ENCODE measurements at regions not wholly inside any gene's neighbourhood (a gene's known extent, or its start where the extent isn't known, plus 50 kb on each side); places are given as distances from the start of the nearest gene placed in this dataset.

DNA sequence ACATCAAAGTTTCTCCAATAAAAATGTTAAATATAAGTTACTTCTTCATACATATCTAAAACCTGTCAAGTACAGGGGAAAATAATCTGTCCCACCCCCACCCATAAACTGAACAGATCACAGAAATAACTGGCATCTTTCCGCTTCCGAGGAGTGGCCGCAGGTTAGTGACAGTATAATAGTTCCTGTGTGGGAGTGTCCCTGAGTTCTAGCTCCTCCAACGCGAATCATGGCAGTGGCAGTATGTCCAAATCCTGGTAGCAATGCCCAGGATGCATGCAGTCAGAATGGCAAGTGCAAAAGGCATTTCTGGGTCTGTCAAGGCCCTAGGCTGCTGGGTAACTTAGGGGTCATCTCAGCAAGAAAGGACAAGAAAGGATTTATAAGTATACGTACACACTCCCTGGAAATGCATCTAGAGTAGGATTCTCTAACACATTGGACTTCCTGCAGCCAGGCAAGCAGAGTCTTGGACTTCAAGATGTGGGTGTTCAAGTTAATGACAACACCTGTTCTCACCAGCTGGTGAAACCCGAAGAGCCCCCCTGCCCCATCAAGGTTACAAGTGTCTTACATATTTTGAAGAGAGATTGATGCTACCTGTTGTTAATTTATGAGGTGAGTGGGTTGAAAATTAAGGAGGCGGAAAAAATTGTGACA, 94.4 kb upstream of the COL1A2 start:
- H3K36me3 ChIP-seq (ENCODE audit: insufficient read depth, low read length), result no peaks in the 10 kb centered on the region
- no peak overlapping the region for H3K4me2 ChIP-seq (ENCODE audit: low read length)
- no peaks in the 10 kb centered on the region for H3K27me3 ChIP-seq (ENCODE audit: insufficient read depth, low read depth, low read length)
- no peaks in the 10 kb centered on the region for H4K20me1 ChIP-seq (ENCODE audit: insufficient read depth)
- no peaks in the 10 kb centered on the region for H3K9me3 ChIP-seq (ENCODE audit: low read length)
- no peaks in the 10 kb centered on the region for H3K79me2 ChIP-seq (replicated peaks; ENCODE audit: insufficient read depth, low read length)
- peaks cover 2% of the 10 kb centered on the region for H3F3A ChIP-seq (ENCODE audit: insufficient read depth, low read length, poor library complexity, severe bottlenecking)
- H3K9ac ChIP-seq (ENCODE audit: low read length), result no peak overlapping the region
- H3K27ac ChIP-seq (ENCODE audit: low read length), result no peak overlapping the region
- H3K4me3 ChIP-seq (ENCODE audit: low read length), result no peak overlapping the region
- no peak overlapping the region for H2AFZ ChIP-seq (ENCODE audit: low read depth, low read length)
- TF ChIP-seq CTCF (IDR thresholded peaks at IDR 0.05; ENCODE audit: poor library complexity, severe bottlenecking), result no peak
- no peak for TF ChIP-seq POLR2AphosphoS5 (IDR thresholded peaks at IDR 0.05)
- TF ChIP-seq RAD21 (conservative IDR thresholded peaks at IDR 0.05), result no peak
- TF ChIP-seq EZH2 (IDR thresholded peaks at IDR 0.05; ENCODE audit: borderline replicate concordance, insufficient read depth, low read length, poor library complexity, severe bottlenecking), result no peak
- no peak for TF ChIP-seq MXI1 (conservative IDR thresholded peaks at IDR 0.05; ENCODE audit: poor library complexity, severe bottlenecking)
- TF ChIP-seq, protein P1, sequence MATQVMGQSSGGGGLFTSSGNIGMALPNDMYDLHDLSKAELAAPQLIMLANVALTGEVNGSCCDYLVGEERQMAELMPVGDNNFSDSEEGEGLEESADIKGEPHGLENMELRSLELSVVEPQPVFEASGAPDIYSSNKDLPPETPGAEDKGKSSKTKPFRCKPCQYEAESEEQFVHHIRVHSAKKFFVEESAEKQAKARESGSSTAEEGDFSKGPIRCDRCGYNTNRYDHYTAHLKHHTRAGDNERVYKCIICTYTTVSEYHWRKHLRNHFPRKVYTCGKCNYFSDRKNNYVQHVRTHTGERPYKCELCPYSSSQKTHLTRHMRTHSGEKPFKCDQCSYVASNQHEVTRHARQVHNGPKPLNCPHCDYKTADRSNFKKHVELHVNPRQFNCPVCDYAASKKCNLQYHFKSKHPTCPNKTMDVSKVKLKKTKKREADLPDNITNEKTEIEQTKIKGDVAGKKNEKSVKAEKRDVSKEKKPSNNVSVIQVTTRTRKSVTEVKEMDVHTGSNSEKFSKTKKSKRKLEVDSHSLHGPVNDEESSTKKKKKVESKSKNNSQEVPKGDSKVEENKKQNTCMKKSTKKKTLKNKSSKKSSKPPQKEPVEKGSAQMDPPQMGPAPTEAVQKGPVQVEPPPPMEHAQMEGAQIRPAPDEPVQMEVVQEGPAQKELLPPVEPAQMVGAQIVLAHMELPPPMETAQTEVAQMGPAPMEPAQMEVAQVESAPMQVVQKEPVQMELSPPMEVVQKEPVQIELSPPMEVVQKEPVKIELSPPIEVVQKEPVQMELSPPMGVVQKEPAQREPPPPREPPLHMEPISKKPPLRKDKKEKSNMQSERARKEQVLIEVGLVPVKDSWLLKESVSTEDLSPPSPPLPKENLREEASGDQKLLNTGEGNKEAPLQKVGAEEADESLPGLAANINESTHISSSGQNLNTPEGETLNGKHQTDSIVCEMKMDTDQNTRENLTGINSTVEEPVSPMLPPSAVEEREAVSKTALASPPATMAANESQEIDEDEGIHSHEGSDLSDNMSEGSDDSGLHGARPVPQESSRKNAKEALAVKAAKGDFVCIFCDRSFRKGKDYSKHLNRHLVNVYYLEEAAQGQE (IDR thresholded peaks at IDR 0.05; ENCODE audit: borderline replicate concordance), result no peak
- no peak for TF ChIP-seq EP300 (conservative IDR thresholded peaks at IDR 0.05; ENCODE audit: poor library complexity, severe bottlenecking)
- TF ChIP-seq SMC3 (conservative IDR thresholded peaks at IDR 0.05; ENCODE audit: poor library complexity), result no peak
- no peak for TF ChIP-seq TAF1 (IDR thresholded peaks at IDR 0.05; ENCODE audit: low read depth)
- no peaks in the 10 kb centered on the region for H3K9me2 ChIP-seq (ENCODE audit: insufficient read depth, low read length)

GRCh38 chr7:94301024-94301586, 93.6 kb upstream of the COL1A2 start:
- Histone ChIP-seq H3K27me3 (ENCODE audit: insufficient read depth, low read depth, low read length) (no peaks in the 10 kb centered on the region), H3K9me3 (ENCODE audit: low read length) (no peaks in the 10 kb centered on the region), H3K9me2 (ENCODE audit: insufficient read depth, low read length) (no peaks in the 10 kb centered on the region), H4K20me1 (ENCODE audit: insufficient read depth) (no peaks in the 10 kb centered on the region), H3K79me2 (replicated peaks; ENCODE audit: insufficient read depth, low read length) (no peaks in the 10 kb centered on the region), H3K4me3 (ENCODE audit: low read length) (no peak overlapping the region), H3K36me3 (ENCODE audit: insufficient read depth, low read length) (no peaks in the 10 kb centered on the region), H3K4me2 (ENCODE audit: low read length) (no peak overlapping the region), H3F3A (ENCODE audit: insufficient read depth, low read length, poor library complexity, severe bottlenecking) (peaks cover 2% of the 10 kb centered on the region), H3K27ac (ENCODE audit: low read length) (no peak overlapping the region), H2AFZ (ENCODE audit: low read depth, low read length) (no peak overlapping the region), H3K9ac (ENCODE audit: low read length) (no peak overlapping the region)
- TF ChIP-seq RAD21 (conservative IDR thresholded peaks at IDR 0.05) (no peak), EP300 (conservative IDR thresholded peaks at IDR 0.05; ENCODE audit: poor library complexity, severe bottlenecking) (no peak), MXI1 (conservative IDR thresholded peaks at IDR 0.05; ENCODE audit: poor library complexity, severe bottlenecking) (no peak), CTCF (IDR thresholded peaks at IDR 0.05; ENCODE audit: poor library complexity, severe bottlenecking) (no peak), EZH2 (IDR thresholded peaks at IDR 0.05; ENCODE audit: borderline replicate concordance, insufficient read depth, low read length, poor library complexity, severe bottlenecking) (no peak), POLR2AphosphoS5 (IDR thresholded peaks at IDR 0.05) (no peak), SMC3 (conservative IDR thresholded peaks at IDR 0.05; ENCODE audit: poor library complexity) (no peak), TAF1 (IDR thresholded peaks at IDR 0.05; ENCODE audit: low read depth) (no peak)
- TF ChIP-seq, protein P1 (IDR thresholded peaks at IDR 0.05; ENCODE audit: borderline replicate concordance), result no peak
